GM23338 (cell line): ENCODE measurements at regions not wholly inside any gene's neighbourhood (a gene's known extent, or its start where the extent isn't known, plus 50 kb on each side); places are given as distances from the start of the nearest gene placed in this dataset.

Experiments used
- ATAC-seq: fragments of 200-7000 bp; cut with Tn5 transposase; 3 replicates; pipeline ENCODE4 v1.9.1; 2020
- DNase-seq: peaks from one replicate; pipeline ENCODE4 v3.0.0-alpha.2; 2015; ENCODE audit warnings: low spot score
- H2AFZ ChIP-seq: fragments of 200-600 bp; sonication (generic); 2 replicates; pipeline ENCODE4 v1.8.0; 2016; ENCODE audit warnings: antibody characterized with exemption, mild to moderate bottlenecking, moderate library complexity
- H3F3A ChIP-seq: fragments of 200-600 bp; sonication (generic); replicated peaks from 2 replicates; pipeline ENCODE4 v1.8.0; 2017; ENCODE audit warnings: antibody characterized with exemption, mixed run types, low read depth
- H3K27ac ChIP-seq: fragments of 200-600 bp; sonication (generic); 2 replicates; pipeline ENCODE4 v1.6.1; 2016; ENCODE audit warnings: low read depth
- H3K27me3 ChIP-seq: fragments of 200-600 bp; sonication (generic); 2 replicates; pipeline ENCODE4 v1.8.0; 2016; ENCODE audit warnings: mild to moderate bottlenecking, mixed run types, moderate library complexity; ENCODE audit not compliant: insufficient read depth
- H3K36me3 ChIP-seq: fragments of 200-600 bp; sonication (generic); 2 replicates; pipeline ENCODE4 v1.8.0; 2016; ENCODE audit warnings: mild to moderate bottlenecking; ENCODE audit not compliant: insufficient read depth
- H3K4me1 ChIP-seq: fragments of 200-600 bp; sonication (generic); 2 replicates; pipeline ENCODE4 v1.8.0; 2016; ENCODE audit warnings: mild to moderate bottlenecking, moderate library complexity; ENCODE audit not compliant: insufficient read depth
- H3K4me2 ChIP-seq: fragments of 200-600 bp; sonication (generic); 2 replicates; pipeline ENCODE4 v1.7.1; 2017; ENCODE audit warnings: mixed run types
- H3K4me3 ChIP-seq: fragments of 200-600 bp; sonication (generic); 2 replicates; pipeline ENCODE4 v1.6.1; 2016; ENCODE audit warnings: mixed run types
- H3K79me2 ChIP-seq: fragments of 200-600 bp; sonication (generic); replicated peaks from 2 replicates; pipeline ENCODE4 v1.8.0; 2017; ENCODE audit warnings: mild to moderate bottlenecking; ENCODE audit not compliant: insufficient read depth
- H3K9me2 ChIP-seq: fragments of 200-600 bp; sonication (generic); 2 replicates; pipeline ENCODE4 v1.8.0; 2017; ENCODE audit not compliant: insufficient read depth
- H4K20me1 ChIP-seq: fragments of 200-600 bp; sonication (generic); replicated peaks from 2 replicates; pipeline ENCODE4 v1.8.0; 2017; ENCODE audit warnings: mild to moderate bottlenecking; ENCODE audit not compliant: insufficient read depth
- H3K27ac Mint-ChIP-seq: 2 replicates; pipeline ENCODE4 v1.8.0; 2020; ENCODE audit warnings: inconsistent platforms, mild to moderate bottlenecking, moderate library complexity, mixed read lengths
- H3K27me3 Mint-ChIP-seq: 3 replicates; pipeline ENCODE4 v1.8.0; 2022; ENCODE audit warnings: low read depth, mild to moderate bottlenecking, moderate library complexity, mixed read lengths, inconsistent platforms; ENCODE audit not compliant: insufficient read depth, poor library complexity
- H3K36me3 Mint-ChIP-seq: 3 replicates; pipeline ENCODE4 v1.8.0; 2021; ENCODE audit warnings: low read depth, mild to moderate bottlenecking, inconsistent platforms, moderate library complexity, mixed read lengths
- H3K4me1 Mint-ChIP-seq: 3 replicates; pipeline ENCODE4 v1.8.0; 2020; ENCODE audit warnings: mild to moderate bottlenecking, inconsistent platforms, mixed read lengths
- H3K4me3 Mint-ChIP-seq: 3 replicates; pipeline ENCODE4 v1.8.0; 2021; ENCODE audit warnings: moderate library complexity, mild to moderate bottlenecking, inconsistent platforms, mixed read lengths
- H3K9me3 Mint-ChIP-seq: 3 replicates; pipeline ENCODE4 v1.8.0; 2020; ENCODE audit warnings: moderate library complexity, mild to moderate bottlenecking, inconsistent platforms, mixed read lengths
- CREB1 ChIP-seq: fragments of 250-450 bp; sonication (Bioruptor Pico); IDR thresholded peaks from 2 replicates; pipeline ENCODE4 v1.5.0; 2020; ENCODE audit warnings: low read depth, mild to moderate bottlenecking, moderate library complexity
- ETS1 ChIP-seq: IDR thresholded peaks from 2 replicates; pipeline ENCODE4 v1.6.1; 2016; ENCODE audit warnings: antibody characterized with exemption
- EZH2 ChIP-seq: fragments of 200-600 bp; sonication (generic); IDR thresholded peaks from one replicate; pipeline ENCODE4 v1.8.0; 2017; ENCODE audit warnings: antibody characterized with exemption, mild to moderate bottlenecking, low read depth; ENCODE audit not compliant: unreplicated experiment
- EZH2phosphoT487 ChIP-seq: fragments of 200-600 bp; sonication (generic); IDR thresholded peaks from one replicate; pipeline ENCODE4 v1.8.1; 2018; ENCODE audit warnings: antibody characterized with exemption; ENCODE audit not compliant: unreplicated experiment
- JUNB ChIP-seq: IDR thresholded peaks from one replicate; pipeline ENCODE4 v1.6.1; 2016; ENCODE audit warnings: antibody characterized with exemption; ENCODE audit not compliant: unreplicated experiment
- NANOG ChIP-seq: IDR thresholded peaks from 2 replicates; pipeline ENCODE4 v1.6.1; 2016; ENCODE audit warnings: antibody characterized with exemption, borderline replicate concordance
- POLR2AphosphoS5 ChIP-seq: IDR thresholded peaks from 2 replicates; pipeline ENCODE4 v1.6.1; 2016; ENCODE audit warnings: antibody characterized with exemption, low read depth
- REST ChIP-seq: IDR thresholded peaks from one replicate; pipeline ENCODE4 v1.6.1; 2018; ENCODE audit warnings: antibody characterized with exemption; ENCODE audit not compliant: unreplicated experiment
- STAT1 ChIP-seq: IDR thresholded peaks from one replicate; pipeline ENCODE4 v1.6.1; 2016; ENCODE audit warnings: antibody characterized with exemption; ENCODE audit not compliant: unreplicated experiment
- ZNF114 ChIP-seq: fragments of 250-450 bp; sonication (Bioruptor Pico); IDR thresholded peaks from 2 replicates; pipeline ENCODE4 v1.5.0; 2020; ENCODE audit warnings: mild to moderate bottlenecking, moderate library complexity
- ZNF331 ChIP-seq: fragments of 250-450 bp; sonication (Bioruptor Pico); IDR thresholded peaks from 2 replicates; pipeline ENCODE4 v1.5.0; 2020; ENCODE audit warnings: low read depth, mild to moderate bottlenecking, moderate library complexity
- ZNF462 ChIP-seq: fragments of 250-450 bp; sonication (Bioruptor Pico); IDR thresholded peaks from 2 replicates; pipeline ENCODE4 v1.5.0; 2020; ENCODE audit warnings: mild to moderate bottlenecking, moderate library complexity
- TF ChIP-seq, protein P1 (sequence below), 2 experiments: fragments of 200-600 bp in 1 of 2; sonication (generic) in 1 of 2; conservative IDR thresholded peaks; 2 replicates each; pipeline versions ENCODE4 v1.5.1 to v1.6.1; 2016 to 2017; ENCODE audit warnings: antibody characterized with exemption in 2 of 2, low read depth in 2 of 2, mild to moderate bottlenecking in 2 of 2, moderate library complexity in 1 of 2

DNA sequence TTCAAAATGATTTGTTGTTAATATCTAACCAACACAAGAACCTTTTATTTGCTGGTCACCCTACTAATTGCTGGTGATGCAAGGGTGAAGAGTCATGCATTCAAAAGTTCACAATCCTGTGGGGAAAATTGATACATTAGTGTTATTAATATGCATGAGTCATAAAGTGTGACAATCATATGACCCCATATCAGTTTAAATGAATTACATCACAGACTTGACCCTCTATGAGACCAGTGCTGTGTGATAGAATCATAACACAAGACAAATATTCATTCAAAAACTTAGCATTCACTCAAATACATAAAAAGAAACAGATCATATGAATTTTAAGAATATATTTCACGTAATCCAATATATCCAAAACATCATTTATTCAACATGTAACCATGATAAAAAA, 304.6 kb upstream of the CDH12 start:
- H3K27ac Mint-ChIP-seq = no peak overlapping the region
- no peak for ATAC-seq

More for the DNA sequence above, 304.6 kb upstream of the CDH12 start:
- H3K4me3 Mint-ChIP-seq = no peak overlapping the region
- no peaks in the 10 kb centered on the region for H3K9me3 Mint-ChIP-seq
- H3K27me3 Mint-ChIP-seq = no peaks in the 10 kb centered on the region
- Histone ChIP-seq H3K27ac (no peak overlapping the region), H3K27me3 (no peaks in the 10 kb centered on the region), H3K4me2 (no peak overlapping the region), H3K36me3 (no peaks in the 10 kb centered on the region), H3K79me2 (no peaks in the 10 kb centered on the region), H3F3A (no peaks in the 10 kb centered on the region), H3K9me2 (no peaks in the 10 kb centered on the region), H3K4me1 (no peaks in the 10 kb centered on the region), H2AFZ (no peak overlapping the region), H4K20me1 (no peaks in the 10 kb centered on the region), H3K4me3 (no peak overlapping the region)
- peaks cover 4% of the 10 kb centered on the region; the same call in 2 of the 3 replicates for H3K4me1 Mint-ChIP-seq
- DNase-seq = no peak
- no peaks in the 10 kb centered on the region for H3K36me3 Mint-ChIP-seq
- TF ChIP-seq ZNF114 (CRISPR knock-in tag) (no peak), REST (no peak), CREB1 (CRISPR knock-in tag) (no peak), NANOG (no peak), ZNF331 (CRISPR knock-in tag) (no peak), ZNF462 (CRISPR knock-in tag) (no peak), POLR2AphosphoS5 (no peak), JUNB (no peak), ETS1 (no peak), EZH2 (no peak), STAT1 (no peak), EZH2phosphoT487 (no peak)
- TF ChIP-seq, protein P1, sequence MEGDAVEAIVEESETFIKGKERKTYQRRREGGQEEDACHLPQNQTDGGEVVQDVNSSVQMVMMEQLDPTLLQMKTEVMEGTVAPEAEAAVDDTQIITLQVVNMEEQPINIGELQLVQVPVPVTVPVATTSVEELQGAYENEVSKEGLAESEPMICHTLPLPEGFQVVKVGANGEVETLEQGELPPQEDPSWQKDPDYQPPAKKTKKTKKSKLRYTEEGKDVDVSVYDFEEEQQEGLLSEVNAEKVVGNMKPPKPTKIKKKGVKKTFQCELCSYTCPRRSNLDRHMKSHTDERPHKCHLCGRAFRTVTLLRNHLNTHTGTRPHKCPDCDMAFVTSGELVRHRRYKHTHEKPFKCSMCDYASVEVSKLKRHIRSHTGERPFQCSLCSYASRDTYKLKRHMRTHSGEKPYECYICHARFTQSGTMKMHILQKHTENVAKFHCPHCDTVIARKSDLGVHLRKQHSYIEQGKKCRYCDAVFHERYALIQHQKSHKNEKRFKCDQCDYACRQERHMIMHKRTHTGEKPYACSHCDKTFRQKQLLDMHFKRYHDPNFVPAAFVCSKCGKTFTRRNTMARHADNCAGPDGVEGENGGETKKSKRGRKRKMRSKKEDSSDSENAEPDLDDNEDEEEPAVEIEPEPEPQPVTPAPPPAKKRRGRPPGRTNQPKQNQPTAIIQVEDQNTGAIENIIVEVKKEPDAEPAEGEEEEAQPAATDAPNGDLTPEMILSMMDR (conservative IDR thresholded peaks at IDR 0.05; ENCODE audit: low read depth in 2 of 2) = no peak
